Lower lobe of right lung (tissue), 2 donors: ENCODE measurements at regions not wholly inside any gene's neighbourhood (a gene's known extent, or its start where the extent isn't known, plus 50 kb on each side); places are given as distances from the start of the nearest gene placed in this dataset.

Experiments used
- ATAC-seq, 2 donors: fragments of 200-7000 bp; cut with Tn5 transposase; one replicate each; pipeline ENCODE4 v1.9.1; 2020 to 2022; ENCODE audit warnings: mild to moderate bottlenecking in 2 of 2, moderate library complexity in 2 of 2
- DNase-seq: peaks from one replicate; pipeline ENCODE4 v3.0.0-alpha.2; 2020
- H3K27ac ChIP-seq: fragments of 200-600 bp; one replicate; pipeline ENCODE4 v1.8.0; 2022
- H3K27me3 ChIP-seq: fragments of 200-600 bp; one replicate; pipeline ENCODE4 v1.8.0; 2022; ENCODE audit warnings: low read depth
- H3K36me3 ChIP-seq: fragments of 200-600 bp; one replicate; pipeline ENCODE4 v1.8.0; 2022; ENCODE audit warnings: mild to moderate bottlenecking
- H3K4me1 ChIP-seq: fragments of 200-600 bp; one replicate; pipeline ENCODE4 v1.8.0; 2022
- H3K4me3 ChIP-seq: fragments of 200-600 bp; one replicate; pipeline ENCODE4 v1.8.0; 2022; ENCODE audit warnings: mild to moderate bottlenecking
- H3K9me3 ChIP-seq: fragments of 200-600 bp; one replicate; pipeline ENCODE4 v1.8.0; 2022
- intact Hi-C: fragments of 100-400 bp; cut with DNase I; formaldehyde crosslinking; loops from one replicate; pipeline ENCODE4 v1.11.0; 2022
- TF ChIP-seq, protein P1 (sequence below): fragments of 200-600 bp; IDR thresholded peaks from one replicate; pipeline ENCODE4 v1.8.0; 2022; ENCODE audit warnings: antibody characterized with exemption, mild to moderate bottlenecking
- donor health status: DM: no; HTN: yes; CAD: no; lungs with severe emphysema.

DNA sequence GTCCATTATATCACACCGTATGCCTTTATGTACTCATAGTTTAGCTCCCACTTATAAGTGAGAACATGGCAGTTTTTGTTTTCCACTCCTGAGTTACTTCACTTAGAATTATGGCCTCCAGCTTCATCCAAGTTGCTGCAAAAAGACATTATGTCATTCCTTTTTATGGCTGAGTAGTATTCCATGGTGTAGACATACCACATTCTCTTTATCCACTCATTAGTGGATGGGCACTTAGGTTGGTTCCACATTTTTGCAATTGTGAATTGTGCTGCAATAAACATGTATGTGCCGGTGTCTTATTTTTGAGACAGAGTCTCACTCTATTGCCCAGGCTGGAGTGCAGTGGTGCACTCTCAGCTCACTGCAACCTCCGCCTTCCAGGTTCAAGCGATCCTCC, 74.1 kb upstream of the IQSEC1 start:
- DNase-seq, result no peak
- Histone ChIP-seq H3K4me3 (no peak overlapping the region), H3K4me1 (no peaks in the 10 kb centered on the region), H3K27me3 (peaks cover 2% of the 10 kb centered on the region), H3K9me3 (no peaks in the 10 kb centered on the region), H3K36me3 (no peaks in the 10 kb centered on the region), H3K27ac (no peak overlapping the region)
- ATAC-seq, result no peak
- TF ChIP-seq, protein P1, sequence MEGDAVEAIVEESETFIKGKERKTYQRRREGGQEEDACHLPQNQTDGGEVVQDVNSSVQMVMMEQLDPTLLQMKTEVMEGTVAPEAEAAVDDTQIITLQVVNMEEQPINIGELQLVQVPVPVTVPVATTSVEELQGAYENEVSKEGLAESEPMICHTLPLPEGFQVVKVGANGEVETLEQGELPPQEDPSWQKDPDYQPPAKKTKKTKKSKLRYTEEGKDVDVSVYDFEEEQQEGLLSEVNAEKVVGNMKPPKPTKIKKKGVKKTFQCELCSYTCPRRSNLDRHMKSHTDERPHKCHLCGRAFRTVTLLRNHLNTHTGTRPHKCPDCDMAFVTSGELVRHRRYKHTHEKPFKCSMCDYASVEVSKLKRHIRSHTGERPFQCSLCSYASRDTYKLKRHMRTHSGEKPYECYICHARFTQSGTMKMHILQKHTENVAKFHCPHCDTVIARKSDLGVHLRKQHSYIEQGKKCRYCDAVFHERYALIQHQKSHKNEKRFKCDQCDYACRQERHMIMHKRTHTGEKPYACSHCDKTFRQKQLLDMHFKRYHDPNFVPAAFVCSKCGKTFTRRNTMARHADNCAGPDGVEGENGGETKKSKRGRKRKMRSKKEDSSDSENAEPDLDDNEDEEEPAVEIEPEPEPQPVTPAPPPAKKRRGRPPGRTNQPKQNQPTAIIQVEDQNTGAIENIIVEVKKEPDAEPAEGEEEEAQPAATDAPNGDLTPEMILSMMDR, result no peak
- intact Hi-C loops, result no loop called here

- H3K4me3 ChIP-seq, result no peak overlapping the region
- TF ChIP-seq, protein P1, result no peak
These were observed 73.5 kb upstream of the IQSEC1 start for GRCh38 chr3:13146643-13147143.

GRCh38 chr3:13145826-13146642, 72.8 kb upstream of the IQSEC1 start:
- intact Hi-C loops, result no loop called here
- TF ChIP-seq, protein P1, result no peak
- no peaks in the 10 kb centered on the region for H3K4me1 ChIP-seq
- DNase-seq (no peak), ATAC-seq (no peak)
- no peaks in the 10 kb centered on the region for H3K36me3 ChIP-seq
- H3K27ac ChIP-seq, result no peak overlapping the region
- H3K9me3 ChIP-seq, result no peaks in the 10 kb centered on the region
- H3K27me3 ChIP-seq, result peaks cover 3% of the 10 kb centered on the region
- H3K4me3 ChIP-seq, result no peak overlapping the region

More at GRCh38 chr3:13146643-13147143, 73.5 kb upstream of the IQSEC1 start:
- Histone ChIP-seq H3K4me1 (no peaks in the 10 kb centered on the region), H3K27me3 (peaks cover 3% of the 10 kb centered on the region), H3K27ac (no peak overlapping the region), H3K36me3 (no peaks in the 10 kb centered on the region), H3K9me3 (no peaks in the 10 kb centered on the region)
- ATAC-seq, result no peak
- intact Hi-C loops, result no loop called here
- no peak for DNase-seq

DNA sequence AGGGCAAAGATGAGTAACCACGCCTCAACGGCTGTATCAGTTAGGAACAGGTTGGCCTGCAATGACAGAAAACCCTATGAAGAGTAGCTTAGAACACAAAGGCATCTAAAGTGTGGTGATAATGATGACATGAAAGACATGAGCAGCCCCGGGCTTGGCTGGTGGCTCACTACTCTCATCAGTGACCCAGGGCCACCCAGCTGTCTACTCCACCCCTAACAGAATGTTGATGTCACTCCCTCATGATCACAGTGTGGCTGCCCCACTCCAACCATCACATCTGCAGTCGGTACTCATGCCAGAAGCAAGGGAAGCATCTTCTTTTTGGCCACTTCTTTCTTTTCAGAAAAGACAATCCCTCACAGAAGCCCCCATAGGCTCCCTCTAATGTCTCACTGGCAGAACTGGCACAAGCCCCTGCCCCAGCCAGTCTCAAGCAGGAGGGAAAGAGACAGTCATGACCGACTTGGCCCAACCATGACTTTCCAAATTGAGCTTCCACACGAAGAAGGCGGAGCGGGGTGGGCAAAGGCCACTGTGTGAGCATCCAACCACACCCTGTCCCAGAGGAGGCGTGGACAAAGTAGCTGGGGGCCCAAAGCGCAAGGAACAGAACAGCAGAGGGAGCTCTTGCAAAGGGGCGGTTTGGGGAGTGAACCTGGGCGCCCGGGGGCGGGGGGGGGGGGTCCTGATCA, 72.0 kb upstream of the IQSEC1 start:
- H3K27me3 ChIP-seq, result peaks cover 3% of the 10 kb centered on the region
- no peaks in the 10 kb centered on the region for H3K9me3 ChIP-seq
- TF ChIP-seq, protein P1, result no peak
- intact Hi-C loops, result no loop called here
- no peaks in the 10 kb centered on the region for H3K36me3 ChIP-seq
- ATAC-seq (no peak), DNase-seq (no peak)
- H3K4me3 ChIP-seq, result no peak overlapping the region
- H3K27ac ChIP-seq, result no peak overlapping the region
- H3K4me1 ChIP-seq, result no peaks in the 10 kb centered on the region

GRCh38 chr3:13144163-13145023, 71.2 kb upstream of the IQSEC1 start:
- TF ChIP-seq, protein P1, result no peak
- Histone ChIP-seq H3K27ac (no peak overlapping the region), H3K4me1 (no peaks in the 10 kb centered on the region), H3K4me3 (no peak overlapping the region), H3K27me3 (peaks cover 3% of the 10 kb centered on the region), H3K9me3 (no peaks in the 10 kb centered on the region), H3K36me3 (no peaks in the 10 kb centered on the region)
- ATAC-seq (no peak), DNase-seq (peak; percentile 12)
- intact Hi-C loops, result no loop called here
